ENCODE measurements at regions not wholly inside any gene's neighbourhood (a gene's known extent, or its start where the extent isn't known, plus 50 kb on each side); places are given as distances from the start of the nearest gene placed in this dataset.

GRCh38 chr5:164051745-164052144, 546.3 kb downstream of the MAT2B start:
- no peaks in the 10 kb centered on the region for H3K27me3 Mint-ChIP-seq
- Histone ChIP-seq H3K4me1 (ENCODE audit: insufficient read depth, low read length) (no peaks in the 10 kb centered on the region), H3K27me3 (ENCODE audit: insufficient read depth, low read length) (no peaks in the 10 kb centered on the region), H3K9me3 (ENCODE audit: control insufficient read depth in 1 of 2, low read length in 2 of 2) (no peaks in the 10 kb centered on the region), H3K4me3 (ENCODE audit: low read length in 2 of 2) (no peak overlapping the region), H3K27ac (ENCODE audit: low read depth, low read length) (no peak overlapping the region), H3K36me3 (ENCODE audit: insufficient read depth, low read length) (no peaks in the 10 kb centered on the region)
- no peak overlapping the region for H3K27ac Mint-ChIP-seq
- no peaks in the 10 kb centered on the region for H3K4me1 Mint-ChIP-seq
- POLR2A ChIA-PET (ENCODE audit: partially characterized antibody): no interaction called here
- intact Hi-C loops (cut with micrococcal nuclease): no loop called here
- DNase-seq: no peak
- CTCF ChIA-PET (ENCODE audit: partially characterized antibody): no interaction called here
- H3K9me3 Mint-ChIP-seq: peaks cover 0 to 6% (median 0%) of the 10 kb centered on the region in 8 donors
- H3K36me3 Mint-ChIP-seq: no peaks in the 10 kb centered on the region
- no peak overlapping the region for H3K4me3 Mint-ChIP-seq

DNA sequence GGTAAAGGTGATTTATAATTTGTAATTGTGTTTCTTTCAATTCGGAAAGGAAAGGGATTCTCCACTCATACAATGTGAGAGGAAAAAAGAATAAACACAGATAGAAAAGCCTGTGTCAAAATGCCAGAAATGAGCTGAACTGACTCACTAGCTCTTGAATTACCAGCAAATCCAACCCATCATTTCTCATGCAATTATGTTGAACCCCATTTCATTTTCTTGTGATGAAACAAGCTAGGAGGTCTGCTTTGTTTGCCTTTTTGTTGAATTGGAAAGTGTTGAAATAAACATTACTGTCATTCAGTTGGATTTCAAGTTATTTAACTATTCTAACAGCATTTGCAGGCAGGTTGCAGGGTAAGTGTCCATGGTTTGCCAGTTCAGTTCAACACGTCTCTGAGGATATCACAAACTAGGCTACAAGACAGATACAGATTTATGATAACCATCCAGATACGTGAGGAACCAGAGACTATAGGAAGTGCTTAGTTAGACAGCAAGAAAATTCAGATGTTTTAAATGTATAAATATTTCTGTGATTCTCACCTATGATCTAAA, 547.2 kb downstream of the MAT2B start:
- no peaks in the 10 kb centered on the region for H3K4me1 ChIP-seq (ENCODE audit: insufficient read depth, low read length)
- no peaks in the 10 kb centered on the region for H3K27me3 ChIP-seq (ENCODE audit: insufficient read depth, low read length)
- CTCF ChIA-PET (ENCODE audit: partially characterized antibody): no interaction called here
- DNase-seq: no peak
- no peaks in the 10 kb centered on the region for H3K9me3 ChIP-seq (ENCODE audit: control insufficient read depth in 1 of 2, low read length in 2 of 2)
- POLR2A ChIA-PET (ENCODE audit: partially characterized antibody): no interaction called here
- Mint-ChIP-seq H3K9me3 (peaks cover 0 to 4% (median 0%) of the 10 kb centered on the region in 8 donors), H3K27ac (no peak overlapping the region), H3K36me3 (no peaks in the 10 kb centered on the region), H3K27me3 (no peaks in the 10 kb centered on the region), H3K4me1 (no peaks in the 10 kb centered on the region), H3K4me3 (no peak overlapping the region)
- no peaks in the 10 kb centered on the region for H3K36me3 ChIP-seq (ENCODE audit: insufficient read depth, low read length)
- no peak overlapping the region for H3K27ac ChIP-seq (ENCODE audit: low read depth, low read length)
- intact Hi-C loops (cut with micrococcal nuclease): no loop called here
- H3K4me3 ChIP-seq (ENCODE audit: low read length in 2 of 2): no peak overlapping the region

GRCh38 chr5:164053123-164053522, 547.7 kb downstream of the MAT2B start:
- Mint-ChIP-seq H3K27me3 (no peaks in the 10 kb centered on the region), H3K27ac (no peak overlapping the region), H3K9me3 (peaks cover 0 to 4% (median 0%) of the 10 kb centered on the region in 8 donors), H3K36me3 (no peaks in the 10 kb centered on the region), H3K4me1 (no peaks in the 10 kb centered on the region), H3K4me3 (no peak overlapping the region)
- H3K4me3 ChIP-seq (ENCODE audit: low read length in 2 of 2): no peak overlapping the region
- no peaks in the 10 kb centered on the region for H3K4me1 ChIP-seq (ENCODE audit: insufficient read depth, low read length)
- POLR2A ChIA-PET (ENCODE audit: partially characterized antibody): no interaction called here
- H3K9me3 ChIP-seq (ENCODE audit: control insufficient read depth in 1 of 2, low read length in 2 of 2): no peaks in the 10 kb centered on the region
- no peak for DNase-seq
- CTCF ChIA-PET (ENCODE audit: partially characterized antibody): no interaction called here
- no peak overlapping the region for H3K27ac ChIP-seq (ENCODE audit: low read depth, low read length)
- no peaks in the 10 kb centered on the region for H3K36me3 ChIP-seq (ENCODE audit: insufficient read depth, low read length)
- H3K27me3 ChIP-seq (ENCODE audit: insufficient read depth, low read length): no peaks in the 10 kb centered on the region
- intact Hi-C loops (cut with micrococcal nuclease): no loop called here

- intact Hi-C loops (cut with micrococcal nuclease): no loop called here
- ChIA-PET POLR2A (ENCODE audit: partially characterized antibody) (no interaction called here), CTCF (ENCODE audit: partially characterized antibody) (no interaction called here)
- Mint-ChIP-seq H3K4me3 (no peak overlapping the region), H3K27ac (no peak overlapping the region), H3K36me3 (no peaks in the 10 kb centered on the region), H3K27me3 (no peaks in the 10 kb centered on the region), H3K9me3 (peaks cover 0 to 5% (median 0%) of the 10 kb centered on the region in 8 donors), H3K4me1 (no peaks in the 10 kb centered on the region)
- Histone ChIP-seq H3K27ac (ENCODE audit: low read depth, low read length) (no peak overlapping the region), H3K4me1 (ENCODE audit: insufficient read depth, low read length) (no peaks in the 10 kb centered on the region), H3K4me3 (ENCODE audit: low read length in 2 of 2) (no peak overlapping the region), H3K9me3 (ENCODE audit: control insufficient read depth in 1 of 2, low read length in 2 of 2) (no peaks in the 10 kb centered on the region), H3K27me3 (ENCODE audit: insufficient read depth, low read length) (no peaks in the 10 kb centered on the region), H3K36me3 (ENCODE audit: insufficient read depth, low read length) (no peaks in the 10 kb centered on the region)
- no peak for DNase-seq
Observed at GRCh38 chr5:164054461-164054860, 549.0 kb downstream of the MAT2B start.

- POLR2A ChIA-PET (ENCODE audit: partially characterized antibody): no interaction called here
- no peak for DNase-seq
- no peak overlapping the region for H3K27ac Mint-ChIP-seq
Observed at GRCh38 chr5:164057121-164057520, 551.7 kb downstream of the MAT2B start.

GRCh38 chr5:164058621-164059020, 553.2 kb downstream of the MAT2B start:
- no peaks in the 10 kb centered on the region for H3K36me3 Mint-ChIP-seq

More at GRCh38 chr5:164057121-164057520, 551.7 kb downstream of the MAT2B start:
- H3K4me1 ChIP-seq (ENCODE audit: insufficient read depth, low read length): no peaks in the 10 kb centered on the region
- intact Hi-C loops (cut with micrococcal nuclease): no loop called here
- H3K36me3 Mint-ChIP-seq: no peaks in the 10 kb centered on the region
- H3K27ac ChIP-seq (ENCODE audit: low read depth, low read length): no peak overlapping the region
- CTCF ChIA-PET (ENCODE audit: partially characterized antibody): no interaction called here
- no peaks in the 10 kb centered on the region for H3K27me3 Mint-ChIP-seq
- H3K36me3 ChIP-seq (ENCODE audit: insufficient read depth, low read length): no peaks in the 10 kb centered on the region
- no peak overlapping the region for H3K4me3 ChIP-seq (ENCODE audit: low read length in 2 of 2)
- peaks cover 0 to 8% (median 1%) of the 10 kb centered on the region in 8 donors for H3K9me3 Mint-ChIP-seq
- no peak overlapping the region for H3K4me3 Mint-ChIP-seq
- H3K27me3 ChIP-seq (ENCODE audit: insufficient read depth, low read length): no peaks in the 10 kb centered on the region
- H3K9me3 ChIP-seq (ENCODE audit: control insufficient read depth in 1 of 2, low read length in 2 of 2): no peaks in the 10 kb centered on the region
- no peaks in the 10 kb centered on the region for H3K4me1 Mint-ChIP-seq

DNA sequence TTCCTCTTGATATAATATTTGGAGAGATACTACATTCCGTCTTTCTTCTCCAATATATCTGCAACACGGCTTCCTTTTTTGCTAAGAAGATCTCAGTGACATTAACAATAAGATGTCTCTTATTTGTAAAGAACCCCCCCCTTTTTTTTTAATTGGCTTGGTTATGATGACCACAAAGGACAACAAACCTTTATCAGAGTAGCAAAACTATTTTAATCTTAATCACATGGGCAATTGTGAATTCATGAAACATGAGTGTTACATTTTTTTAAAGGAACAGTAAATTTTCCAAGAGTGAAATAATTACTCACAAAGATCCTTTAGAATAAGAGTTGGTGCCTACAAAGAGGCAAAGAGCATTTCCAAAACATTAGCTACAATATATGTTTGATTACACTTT, 554.1 kb downstream of the MAT2B start:
- DNase-seq: no peak
- ChIA-PET POLR2A (ENCODE audit: partially characterized antibody) (no interaction called here), CTCF (ENCODE audit: partially characterized antibody) (no interaction called here)
- Mint-ChIP-seq H3K36me3 (no peaks in the 10 kb centered on the region), H3K4me3 (no peak overlapping the region), H3K9me3 (peaks cover 0 to 8% (median 2%) of the 10 kb centered on the region in 8 donors), H3K4me1 (no peaks in the 10 kb centered on the region), H3K27me3 (no peaks in the 10 kb centered on the region), H3K27ac (no peak overlapping the region)
- no peak overlapping the region for H3K27ac ChIP-seq (ENCODE audit: low read depth, low read length)
- no peak overlapping the region for H3K4me3 ChIP-seq (ENCODE audit: low read length in 2 of 2)
- no peaks in the 10 kb centered on the region for H3K27me3 ChIP-seq (ENCODE audit: insufficient read depth, low read length)
- intact Hi-C loops (cut with micrococcal nuclease): no loop called here
- H3K9me3 ChIP-seq (ENCODE audit: control insufficient read depth in 1 of 2, low read length in 2 of 2): no peaks in the 10 kb centered on the region
- H3K4me1 ChIP-seq (ENCODE audit: insufficient read depth, low read length): no peaks in the 10 kb centered on the region
- no peaks in the 10 kb centered on the region for H3K36me3 ChIP-seq (ENCODE audit: insufficient read depth, low read length)

More at GRCh38 chr5:164058621-164059020, 553.2 kb downstream of the MAT2B start:
- DNase-seq: no peak
- Histone ChIP-seq H3K9me3 (ENCODE audit: control insufficient read depth in 1 of 2, low read length in 2 of 2) (no peaks in the 10 kb centered on the region), H3K27me3 (ENCODE audit: insufficient read depth, low read length) (no peaks in the 10 kb centered on the region), H3K27ac (ENCODE audit: low read depth, low read length) (no peak overlapping the region), H3K4me1 (ENCODE audit: insufficient read depth, low read length) (no peaks in the 10 kb centered on the region), H3K4me3 (ENCODE audit: low read length in 2 of 2) (no peak overlapping the region), H3K36me3 (ENCODE audit: insufficient read depth, low read length) (no peaks in the 10 kb centered on the region)
- Mint-ChIP-seq H3K27ac (no peak overlapping the region), H3K4me3 (no peak overlapping the region), H3K9me3 (peaks cover 0 to 8% (median 2%) of the 10 kb centered on the region in 8 donors), H3K4me1 (no peaks in the 10 kb centered on the region), H3K27me3 (no peaks in the 10 kb centered on the region)
- intact Hi-C loops (cut with micrococcal nuclease): no loop called here
- POLR2A ChIA-PET (ENCODE audit: partially characterized antibody): no interaction called here
- CTCF ChIA-PET (ENCODE audit: partially characterized antibody): no interaction called here

Measured in CD4-positive, alpha-beta memory T cell (primary cell).